ENCODE measurements at regions not wholly inside any gene's neighbourhood (a gene's known extent, or its start where the extent isn't known, plus 50 kb on each side); places are given as distances from the start of the nearest gene placed in this dataset.

DNA sequence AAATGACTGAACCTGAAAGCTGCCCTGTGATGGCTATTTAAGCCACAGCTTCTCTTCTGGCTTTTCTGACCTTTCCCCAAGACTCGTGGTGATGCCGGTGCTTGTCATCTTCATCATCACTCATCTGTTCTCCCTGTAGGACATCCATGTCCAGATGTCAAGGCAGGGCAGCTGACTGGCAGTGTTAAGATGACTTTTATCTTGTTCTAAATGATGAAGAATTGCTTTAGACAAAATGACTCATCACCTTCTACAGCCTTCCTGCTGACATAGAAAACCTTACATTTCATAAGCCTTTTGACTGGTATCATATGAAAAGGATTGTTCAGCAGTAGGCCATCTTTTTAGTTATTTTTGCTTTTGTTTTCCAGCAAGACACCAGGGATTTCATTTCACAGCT, 67.0 kb upstream of the GPR149 start:
- H3K36me3 Mint-ChIP-seq, result no peaks in the 10 kb centered on the region
- CTCF ChIA-PET, result no interaction called here
- no peaks in the 10 kb centered on the region; the same call in 1 of the 2 replicates for H3K27me3 Mint-ChIP-seq (ENCODE audit: low read depth)
- ATAC-seq (no peak), DNase-seq (ENCODE audit: low spot score) (no peak)
- POLR2A ChIA-PET, result no interaction called here
- no peak overlapping the region for H3K27ac Mint-ChIP-seq
- no peak for TF ChIP-seq SOX15 (CRISPR knock-in tag; IDR thresholded peaks at IDR 0.05)
- TF ChIP-seq MLX (CRISPR knock-in tag; IDR thresholded peaks at IDR 0.05), result no peak
- TF ChIP-seq ARID4B (CRISPR knock-in tag; IDR thresholded peaks at IDR 0.05; ENCODE audit: borderline replicate concordance), result no peak
- no peak for TF ChIP-seq ZBTB21 (CRISPR knock-in tag; IDR thresholded peaks at IDR 0.05; ENCODE audit: borderline replicate concordance)
- no peak for TF ChIP-seq MXD4 (CRISPR knock-in tag; IDR thresholded peaks at IDR 0.05; ENCODE audit: borderline replicate concordance)
- no peak for TF ChIP-seq CBFB (CRISPR knock-in tag; IDR thresholded peaks at IDR 0.05; ENCODE audit: low read depth)
- TF ChIP-seq ESRRA (CRISPR knock-in tag; IDR thresholded peaks at IDR 0.05; ENCODE audit: borderline replicate concordance), result no peak
- TF ChIP-seq, protein P1, sequence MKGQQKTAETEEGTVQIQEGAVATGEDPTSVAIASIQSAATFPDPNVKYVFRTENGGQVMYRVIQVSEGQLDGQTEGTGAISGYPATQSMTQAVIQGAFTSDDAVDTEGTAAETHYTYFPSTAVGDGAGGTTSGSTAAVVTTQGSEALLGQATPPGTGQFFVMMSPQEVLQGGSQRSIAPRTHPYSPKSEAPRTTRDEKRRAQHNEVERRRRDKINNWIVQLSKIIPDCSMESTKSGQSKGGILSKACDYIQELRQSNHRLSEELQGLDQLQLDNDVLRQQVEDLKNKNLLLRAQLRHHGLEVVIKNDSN (CRISPR knock-in tag; IDR thresholded peaks at IDR 0.05), result no peak
- TF ChIP-seq NR2C2 (CRISPR knock-in tag; IDR thresholded peaks at IDR 0.05), result no peak
- TF ChIP-seq, protein P2, sequence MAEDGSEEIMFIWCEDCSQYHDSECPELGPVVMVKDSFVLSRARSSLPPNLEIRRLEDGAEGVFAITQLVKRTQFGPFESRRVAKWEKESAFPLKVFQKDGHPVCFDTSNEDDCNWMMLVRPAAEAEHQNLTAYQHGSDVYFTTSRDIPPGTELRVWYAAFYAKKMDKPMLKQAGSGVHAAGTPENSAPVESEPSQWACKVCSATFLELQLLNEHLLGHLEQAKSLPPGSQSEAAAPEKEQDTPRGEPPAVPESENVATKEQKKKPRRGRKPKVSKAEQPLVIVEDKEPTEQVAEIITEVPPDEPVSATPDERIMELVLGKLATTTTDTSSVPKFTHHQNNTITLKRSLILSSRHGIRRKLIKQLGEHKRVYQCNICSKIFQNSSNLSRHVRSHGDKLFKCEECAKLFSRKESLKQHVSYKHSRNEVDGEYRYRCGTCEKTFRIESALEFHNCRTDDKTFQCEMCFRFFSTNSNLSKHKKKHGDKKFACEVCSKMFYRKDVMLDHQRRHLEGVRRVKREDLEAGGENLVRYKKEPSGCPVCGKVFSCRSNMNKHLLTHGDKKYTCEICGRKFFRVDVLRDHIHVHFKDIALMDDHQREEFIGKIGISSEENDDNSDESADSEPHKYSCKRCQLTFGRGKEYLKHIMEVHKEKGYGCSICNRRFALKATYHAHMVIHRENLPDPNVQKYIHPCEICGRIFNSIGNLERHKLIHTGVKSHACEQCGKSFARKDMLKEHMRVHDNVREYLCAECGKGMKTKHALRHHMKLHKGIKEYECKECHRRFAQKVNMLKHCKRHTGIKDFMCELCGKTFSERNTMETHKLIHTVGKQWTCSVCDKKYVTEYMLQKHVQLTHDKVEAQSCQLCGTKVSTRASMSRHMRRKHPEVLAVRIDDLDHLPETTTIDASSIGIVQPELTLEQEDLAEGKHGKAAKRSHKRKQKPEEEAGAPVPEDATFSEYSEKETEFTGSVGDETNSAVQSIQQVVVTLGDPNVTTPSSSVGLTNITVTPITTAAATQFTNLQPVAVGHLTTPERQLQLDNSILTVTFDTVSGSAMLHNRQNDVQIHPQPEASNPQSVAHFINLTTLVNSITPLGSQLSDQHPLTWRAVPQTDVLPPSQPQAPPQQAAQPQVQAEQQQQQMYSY (CRISPR knock-in tag; IDR thresholded peaks at IDR 0.05), result no peak
- no peak for TF ChIP-seq PRRX2 (CRISPR knock-in tag; IDR thresholded peaks at IDR 0.05)
- TF ChIP-seq, protein P3, sequence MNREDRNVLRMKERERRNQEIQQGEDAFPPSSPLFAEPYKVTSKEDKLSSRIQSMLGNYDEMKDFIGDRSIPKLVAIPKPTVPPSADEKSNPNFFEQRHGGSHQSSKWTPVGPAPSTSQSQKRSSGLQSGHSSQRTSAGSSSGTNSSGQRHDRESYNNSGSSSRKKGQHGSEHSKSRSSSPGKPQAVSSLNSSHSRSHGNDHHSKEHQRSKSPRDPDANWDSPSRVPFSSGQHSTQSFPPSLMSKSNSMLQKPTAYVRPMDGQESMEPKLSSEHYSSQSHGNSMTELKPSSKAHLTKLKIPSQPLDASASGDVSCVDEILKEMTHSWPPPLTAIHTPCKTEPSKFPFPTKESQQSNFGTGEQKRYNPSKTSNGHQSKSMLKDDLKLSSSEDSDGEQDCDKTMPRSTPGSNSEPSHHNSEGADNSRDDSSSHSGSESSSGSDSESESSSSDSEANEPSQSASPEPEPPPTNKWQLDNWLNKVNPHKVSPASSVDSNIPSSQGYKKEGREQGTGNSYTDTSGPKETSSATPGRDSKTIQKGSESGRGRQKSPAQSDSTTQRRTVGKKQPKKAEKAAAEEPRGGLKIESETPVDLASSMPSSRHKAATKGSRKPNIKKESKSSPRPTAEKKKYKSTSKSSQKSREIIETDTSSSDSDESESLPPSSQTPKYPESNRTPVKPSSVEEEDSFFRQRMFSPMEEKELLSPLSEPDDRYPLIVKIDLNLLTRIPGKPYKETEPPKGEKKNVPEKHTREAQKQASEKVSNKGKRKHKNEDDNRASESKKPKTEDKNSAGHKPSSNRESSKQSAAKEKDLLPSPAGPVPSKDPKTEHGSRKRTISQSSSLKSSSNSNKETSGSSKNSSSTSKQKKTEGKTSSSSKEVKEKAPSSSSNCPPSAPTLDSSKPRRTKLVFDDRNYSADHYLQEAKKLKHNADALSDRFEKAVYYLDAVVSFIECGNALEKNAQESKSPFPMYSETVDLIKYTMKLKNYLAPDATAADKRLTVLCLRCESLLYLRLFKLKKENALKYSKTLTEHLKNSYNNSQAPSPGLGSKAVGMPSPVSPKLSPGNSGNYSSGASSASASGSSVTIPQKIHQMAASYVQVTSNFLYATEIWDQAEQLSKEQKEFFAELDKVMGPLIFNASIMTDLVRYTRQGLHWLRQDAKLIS (CRISPR knock-in tag; IDR thresholded peaks at IDR 0.05; ENCODE audit: borderline replicate concordance), result no peak
- TF ChIP-seq ATF1 (CRISPR knock-in tag; IDR thresholded peaks at IDR 0.05), result no peak
- TF ChIP-seq KAT7 (CRISPR knock-in tag; IDR thresholded peaks at IDR 0.05; ENCODE audit: borderline replicate concordance), result no peak
- TF ChIP-seq, protein P4, sequence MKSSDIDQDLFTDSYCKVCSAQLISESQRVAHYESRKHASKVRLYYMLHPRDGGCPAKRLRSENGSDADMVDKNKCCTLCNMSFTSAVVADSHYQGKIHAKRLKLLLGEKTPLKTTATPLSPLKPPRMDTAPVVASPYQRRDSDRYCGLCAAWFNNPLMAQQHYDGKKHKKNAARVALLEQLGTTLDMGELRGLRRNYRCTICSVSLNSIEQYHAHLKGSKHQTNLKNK (CRISPR knock-in tag; IDR thresholded peaks at IDR 0.05), result no peak
- TF ChIP-seq, protein P5, sequence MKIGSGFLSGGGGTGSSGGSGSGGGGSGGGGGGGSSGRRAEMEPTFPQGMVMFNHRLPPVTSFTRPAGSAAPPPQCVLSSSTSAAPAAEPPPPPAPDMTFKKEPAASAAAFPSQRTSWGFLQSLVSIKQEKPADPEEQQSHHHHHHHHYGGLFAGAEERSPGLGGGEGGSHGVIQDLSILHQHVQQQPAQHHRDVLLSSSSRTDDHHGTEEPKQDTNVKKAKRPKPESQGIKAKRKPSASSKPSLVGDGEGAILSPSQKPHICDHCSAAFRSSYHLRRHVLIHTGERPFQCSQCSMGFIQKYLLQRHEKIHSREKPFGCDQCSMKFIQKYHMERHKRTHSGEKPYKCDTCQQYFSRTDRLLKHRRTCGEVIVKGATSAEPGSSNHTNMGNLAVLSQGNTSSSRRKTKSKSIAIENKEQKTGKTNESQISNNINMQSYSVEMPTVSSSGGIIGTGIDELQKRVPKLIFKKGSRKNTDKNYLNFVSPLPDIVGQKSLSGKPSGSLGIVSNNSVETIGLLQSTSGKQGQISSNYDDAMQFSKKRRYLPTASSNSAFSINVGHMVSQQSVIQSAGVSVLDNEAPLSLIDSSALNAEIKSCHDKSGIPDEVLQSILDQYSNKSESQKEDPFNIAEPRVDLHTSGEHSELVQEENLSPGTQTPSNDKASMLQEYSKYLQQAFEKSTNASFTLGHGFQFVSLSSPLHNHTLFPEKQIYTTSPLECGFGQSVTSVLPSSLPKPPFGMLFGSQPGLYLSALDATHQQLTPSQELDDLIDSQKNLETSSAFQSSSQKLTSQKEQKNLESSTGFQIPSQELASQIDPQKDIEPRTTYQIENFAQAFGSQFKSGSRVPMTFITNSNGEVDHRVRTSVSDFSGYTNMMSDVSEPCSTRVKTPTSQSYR (CRISPR knock-in tag; IDR thresholded peaks at IDR 0.05), result no peak
- no peak for TF ChIP-seq ZNF232 (CRISPR knock-in tag; IDR thresholded peaks at IDR 0.05)
- no peak for TF ChIP-seq EMX1 (CRISPR knock-in tag; IDR thresholded peaks at IDR 0.05)
- TF ChIP-seq MAX (CRISPR knock-in tag; IDR thresholded peaks at IDR 0.05), result no peak
- H3K4me3 Mint-ChIP-seq, result no peak overlapping the region
- H3K4me1 Mint-ChIP-seq, result no peaks in the 10 kb centered on the region
- peaks cover 9% of the 10 kb centered on the region; the same call in 1 of the 2 replicates for H3K9me3 Mint-ChIP-seq

Data from WTC11 (cell line).